ENCODE measurements at regions not wholly inside any gene's neighbourhood (a gene's known extent, or its start where the extent isn't known, plus 50 kb on each side); places are given as distances from the start of the nearest gene placed in this dataset.

DNA sequence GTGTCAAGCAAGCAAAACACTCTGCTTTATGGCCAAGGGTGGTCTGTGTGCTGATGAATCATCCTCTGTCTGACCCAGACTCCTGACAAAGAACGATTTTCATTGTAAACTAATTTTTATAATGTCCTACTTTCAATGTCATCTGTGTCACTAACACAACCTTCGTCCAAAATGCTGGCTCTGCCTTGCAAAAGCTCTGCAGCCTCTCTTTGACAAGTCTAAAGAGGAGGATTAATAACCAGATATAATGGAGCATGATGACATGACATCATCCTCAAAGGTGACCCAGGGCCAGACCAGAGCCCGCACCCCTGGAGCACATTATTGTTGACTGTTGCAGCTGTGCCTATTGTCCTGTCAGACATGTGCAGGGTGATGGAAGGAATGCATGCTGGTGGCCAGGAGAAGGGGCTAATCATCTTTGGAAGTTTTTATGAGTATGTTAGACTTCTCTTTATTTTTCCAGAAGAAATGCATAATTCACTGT is 589.4 kb downstream of the NR2F1-AS1 start:
- Mint-ChIP-seq H3K4me1 (no peaks in the 10 kb centered on the region), H3K27me3 (ENCODE audit: insufficient read depth, low read depth, poor library complexity) (no peaks in the 10 kb centered on the region), H3K9me3 (peaks cover 9% of the 10 kb centered on the region), H3K27ac (no peak overlapping the region), H3K36me3 (ENCODE audit: low read depth) (peaks cover 5% of the 10 kb centered on the region), H3K4me3 (no peak overlapping the region)
- Histone ChIP-seq H3K4me3 (no peak overlapping the region), H4K20me1 (replicated peaks; ENCODE audit: insufficient read depth) (no peaks in the 10 kb centered on the region), H3K27me3 (ENCODE audit: insufficient read depth) (no peaks in the 10 kb centered on the region), H3K4me2 (no peak overlapping the region), H3F3A (replicated peaks; ENCODE audit: low read depth) (no peaks in the 10 kb centered on the region), H2AFZ (no peak overlapping the region), H3K4me1 (ENCODE audit: insufficient read depth) (no peaks in the 10 kb centered on the region), H3K79me2 (replicated peaks; ENCODE audit: insufficient read depth) (no peaks in the 10 kb centered on the region), H3K9me2 (ENCODE audit: insufficient read depth) (no peaks in the 10 kb centered on the region), H3K36me3 (ENCODE audit: insufficient read depth) (peaks cover 8% of the 10 kb centered on the region; the same call in 1 of the 2 replicates), H3K27ac (ENCODE audit: low read depth) (no peak overlapping the region)
- ATAC-seq (no peak), DNase-seq (ENCODE audit: low spot score) (no peak)
- TF ChIP-seq NANOG (IDR thresholded peaks at IDR 0.05; ENCODE audit: borderline replicate concordance) (no peak), ZNF331 (CRISPR knock-in tag; IDR thresholded peaks at IDR 0.05; ENCODE audit: low read depth) (no peak), EZH2 (IDR thresholded peaks at IDR 0.05; ENCODE audit: low read depth, unreplicated experiment) (no peak), CREB1 (CRISPR knock-in tag; IDR thresholded peaks at IDR 0.05; ENCODE audit: low read depth) (no peak), POLR2AphosphoS5 (IDR thresholded peaks at IDR 0.05; ENCODE audit: low read depth) (no peak), STAT1 (IDR thresholded peaks at IDR 0.05; ENCODE audit: unreplicated experiment) (no peak)
- TF ChIP-seq, protein P1, sequence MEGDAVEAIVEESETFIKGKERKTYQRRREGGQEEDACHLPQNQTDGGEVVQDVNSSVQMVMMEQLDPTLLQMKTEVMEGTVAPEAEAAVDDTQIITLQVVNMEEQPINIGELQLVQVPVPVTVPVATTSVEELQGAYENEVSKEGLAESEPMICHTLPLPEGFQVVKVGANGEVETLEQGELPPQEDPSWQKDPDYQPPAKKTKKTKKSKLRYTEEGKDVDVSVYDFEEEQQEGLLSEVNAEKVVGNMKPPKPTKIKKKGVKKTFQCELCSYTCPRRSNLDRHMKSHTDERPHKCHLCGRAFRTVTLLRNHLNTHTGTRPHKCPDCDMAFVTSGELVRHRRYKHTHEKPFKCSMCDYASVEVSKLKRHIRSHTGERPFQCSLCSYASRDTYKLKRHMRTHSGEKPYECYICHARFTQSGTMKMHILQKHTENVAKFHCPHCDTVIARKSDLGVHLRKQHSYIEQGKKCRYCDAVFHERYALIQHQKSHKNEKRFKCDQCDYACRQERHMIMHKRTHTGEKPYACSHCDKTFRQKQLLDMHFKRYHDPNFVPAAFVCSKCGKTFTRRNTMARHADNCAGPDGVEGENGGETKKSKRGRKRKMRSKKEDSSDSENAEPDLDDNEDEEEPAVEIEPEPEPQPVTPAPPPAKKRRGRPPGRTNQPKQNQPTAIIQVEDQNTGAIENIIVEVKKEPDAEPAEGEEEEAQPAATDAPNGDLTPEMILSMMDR (conservative IDR thresholded peaks at IDR 0.05; ENCODE audit: low read depth in 2 of 2) = no peak
- TF ChIP-seq, protein P2, sequence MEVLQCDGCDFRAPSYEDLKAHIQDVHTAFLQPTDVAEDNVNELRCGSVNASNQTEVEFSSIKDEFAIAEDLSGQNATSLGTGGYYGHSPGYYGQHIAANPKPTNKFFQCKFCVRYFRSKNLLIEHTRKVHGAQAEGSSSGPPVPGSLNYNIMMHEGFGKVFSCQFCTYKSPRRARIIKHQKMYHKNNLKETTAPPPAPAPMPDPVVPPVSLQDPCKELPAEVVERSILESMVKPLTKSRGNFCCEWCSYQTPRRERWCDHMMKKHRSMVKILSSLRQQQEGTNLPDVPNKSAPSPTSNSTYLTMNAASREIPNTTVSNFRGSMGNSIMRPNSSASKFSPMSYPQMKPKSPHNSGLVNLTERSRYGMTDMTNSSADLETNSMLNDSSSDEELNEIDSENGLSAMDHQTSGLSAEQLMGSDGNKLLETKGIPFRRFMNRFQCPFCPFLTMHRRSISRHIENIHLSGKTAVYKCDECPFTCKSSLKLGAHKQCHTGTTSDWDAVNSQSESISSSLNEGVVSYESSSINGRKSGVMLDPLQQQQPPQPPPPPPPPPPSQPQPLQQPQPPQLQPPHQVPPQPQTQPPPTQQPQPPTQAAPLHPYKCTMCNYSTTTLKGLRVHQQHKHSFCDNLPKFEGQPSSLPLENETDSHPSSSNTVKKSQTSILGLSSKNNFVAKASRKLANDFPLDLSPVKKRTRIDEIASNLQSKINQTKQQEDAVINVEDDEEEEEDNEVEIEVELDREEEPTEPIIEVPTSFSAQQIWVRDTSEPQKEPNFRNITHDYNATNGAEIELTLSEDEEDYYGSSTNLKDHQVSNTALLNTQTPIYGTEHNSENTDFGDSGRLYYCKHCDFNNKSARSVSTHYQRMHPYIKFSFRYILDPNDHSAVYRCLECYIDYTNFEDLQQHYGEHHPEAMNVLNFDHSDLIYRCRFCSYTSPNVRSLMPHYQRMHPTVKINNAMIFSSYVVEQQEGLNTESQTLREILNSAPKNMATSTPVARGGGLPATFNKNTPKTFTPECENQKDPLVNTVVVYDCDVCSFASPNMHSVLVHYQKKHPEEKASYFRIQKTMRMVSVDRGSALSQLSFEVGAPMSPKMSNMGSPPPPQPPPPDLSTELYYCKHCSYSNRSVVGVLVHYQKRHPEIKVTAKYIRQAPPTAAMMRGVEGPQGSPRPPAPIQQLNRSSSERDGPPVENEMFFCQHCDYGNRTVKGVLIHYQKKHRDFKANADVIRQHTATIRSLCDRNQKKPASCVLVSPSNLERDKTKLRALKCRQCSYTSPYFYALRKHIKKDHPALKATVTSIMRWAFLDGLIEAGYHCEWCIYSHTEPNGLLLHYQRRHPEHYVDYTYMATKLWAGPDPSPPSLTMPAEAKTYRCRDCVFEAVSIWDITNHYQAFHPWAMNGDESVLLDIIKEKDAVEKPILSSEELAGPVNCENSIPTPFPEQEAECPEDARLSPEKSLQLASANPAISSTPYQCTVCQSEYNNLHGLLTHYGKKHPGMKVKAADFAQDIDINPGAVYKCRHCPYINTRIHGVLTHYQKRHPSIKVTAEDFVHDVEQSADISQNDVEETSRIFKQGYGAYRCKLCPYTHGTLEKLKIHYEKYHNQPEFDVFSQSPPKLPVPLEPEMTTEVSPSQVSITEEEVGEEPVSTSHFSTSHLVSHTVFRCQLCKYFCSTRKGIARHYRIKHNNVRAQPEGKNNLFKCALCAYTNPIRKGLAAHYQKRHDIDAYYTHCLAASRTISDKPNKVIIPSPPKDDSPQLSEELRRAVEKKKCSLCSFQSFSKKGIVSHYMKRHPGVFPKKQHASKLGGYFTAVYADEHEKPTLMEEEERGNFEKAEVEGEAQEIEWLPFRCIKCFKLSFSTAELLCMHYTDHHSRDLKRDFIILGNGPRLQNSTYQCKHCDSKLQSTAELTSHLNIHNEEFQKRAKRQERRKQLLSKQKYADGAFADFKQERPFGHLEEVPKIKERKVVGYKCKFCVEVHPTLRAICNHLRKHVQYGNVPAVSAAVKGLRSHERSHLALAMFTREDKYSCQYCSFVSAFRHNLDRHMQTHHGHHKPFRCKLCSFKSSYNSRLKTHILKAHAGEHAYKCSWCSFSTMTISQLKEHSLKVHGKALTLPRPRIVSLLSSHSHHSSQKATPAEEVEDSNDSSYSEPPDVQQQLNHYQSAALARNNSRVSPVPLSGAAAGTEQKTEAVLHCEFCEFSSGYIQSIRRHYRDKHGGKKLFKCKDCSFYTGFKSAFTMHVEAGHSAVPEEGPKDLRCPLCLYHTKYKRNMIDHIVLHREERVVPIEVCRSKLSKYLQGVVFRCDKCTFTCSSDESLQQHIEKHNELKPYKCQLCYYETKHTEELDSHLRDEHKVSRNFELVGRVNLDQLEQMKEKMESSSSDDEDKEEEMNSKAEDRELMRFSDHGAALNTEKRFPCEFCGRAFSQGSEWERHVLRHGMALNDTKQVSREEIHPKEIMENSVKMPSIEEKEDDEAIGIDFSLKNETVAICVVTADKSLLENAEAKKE (CRISPR knock-in tag; IDR thresholded peaks at IDR 0.05) = no peak

Data from GM23338 (cell line).